Right atrium auricular region (tissue), 2 donors: ENCODE measurements at regions not wholly inside any gene's neighbourhood (a gene's known extent, or its start where the extent isn't known, plus 50 kb on each side); places are given as distances from the start of the nearest gene placed in this dataset.

ENCODE experiments used
- DNase-seq: peaks from one replicate; pipeline ENCODE4 v3.0.0-alpha.2; 2019; ENCODE audit warnings: low spot score
- H3K27ac ChIP-seq, 2 donors: fragments of 200-600 bp; sonication (generic); 1 replicate in 1 of 2; 2 replicates in 1 of 2; pipeline ENCODE4 v1.5.1; 2016 to 2019
- H3K27me3 ChIP-seq, 2 donors: fragments of 200-600 bp; sonication (generic); one replicate each; pipeline versions ENCODE4 v1.5.1 to v1.6.0; 2017 to 2019
- H3K36me3 ChIP-seq: fragments of 200-600 bp; sonication (generic); one replicate; pipeline ENCODE4 v1.5.1; 2016
- H3K4me1 ChIP-seq, 2 donors: fragments of 200-600 bp; sonication (generic); one replicate each; pipeline versions ENCODE4 v1.5.1 to v1.6.0; 2017 to 2019
- H3K4me3 ChIP-seq, 2 donors: fragments of 200-600 bp; sonication (generic); 1 replicate in 1 of 2; 2 replicates in 1 of 2; pipeline ENCODE4 v1.5.1; 2017 to 2019; ENCODE audit warnings: mild to moderate bottlenecking in 1 of 2, moderate library complexity in 1 of 2
- H3K9me3 ChIP-seq, 2 donors: fragments of 200-600 bp; sonication (generic); one replicate each; pipeline ENCODE4 v1.5.1; 2019
- TF ChIP-seq, protein P1 (sequence below), 2 donors: fragments of 200-600 bp; sonication (generic); IDR thresholded peaks; one replicate each; pipeline ENCODE4 v1.5.1; 2019; ENCODE audit warnings: antibody characterized with exemption in 2 of 2

- Histone ChIP-seq H3K36me3 (no peaks in the 10 kb centered on the region), H3K9me3 (no peaks in the 10 kb centered on the region), H3K4me3 (no peak overlapping the region), H3K27ac (no peak overlapping the region), H3K27me3 (no peaks in the 10 kb centered on the region), H3K4me1 (peaks cover 0 to 40% of the 10 kb centered on the region in 2 donors)
- DNase-seq = peak; percentile 54
- TF ChIP-seq, protein P1, sequence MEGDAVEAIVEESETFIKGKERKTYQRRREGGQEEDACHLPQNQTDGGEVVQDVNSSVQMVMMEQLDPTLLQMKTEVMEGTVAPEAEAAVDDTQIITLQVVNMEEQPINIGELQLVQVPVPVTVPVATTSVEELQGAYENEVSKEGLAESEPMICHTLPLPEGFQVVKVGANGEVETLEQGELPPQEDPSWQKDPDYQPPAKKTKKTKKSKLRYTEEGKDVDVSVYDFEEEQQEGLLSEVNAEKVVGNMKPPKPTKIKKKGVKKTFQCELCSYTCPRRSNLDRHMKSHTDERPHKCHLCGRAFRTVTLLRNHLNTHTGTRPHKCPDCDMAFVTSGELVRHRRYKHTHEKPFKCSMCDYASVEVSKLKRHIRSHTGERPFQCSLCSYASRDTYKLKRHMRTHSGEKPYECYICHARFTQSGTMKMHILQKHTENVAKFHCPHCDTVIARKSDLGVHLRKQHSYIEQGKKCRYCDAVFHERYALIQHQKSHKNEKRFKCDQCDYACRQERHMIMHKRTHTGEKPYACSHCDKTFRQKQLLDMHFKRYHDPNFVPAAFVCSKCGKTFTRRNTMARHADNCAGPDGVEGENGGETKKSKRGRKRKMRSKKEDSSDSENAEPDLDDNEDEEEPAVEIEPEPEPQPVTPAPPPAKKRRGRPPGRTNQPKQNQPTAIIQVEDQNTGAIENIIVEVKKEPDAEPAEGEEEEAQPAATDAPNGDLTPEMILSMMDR (IDR thresholded peaks at IDR 0.05) = no peak
Measured at GRCh38 chr10:3427950-3428354, 255.4 kb upstream of the PITRM1 start.

DNA sequence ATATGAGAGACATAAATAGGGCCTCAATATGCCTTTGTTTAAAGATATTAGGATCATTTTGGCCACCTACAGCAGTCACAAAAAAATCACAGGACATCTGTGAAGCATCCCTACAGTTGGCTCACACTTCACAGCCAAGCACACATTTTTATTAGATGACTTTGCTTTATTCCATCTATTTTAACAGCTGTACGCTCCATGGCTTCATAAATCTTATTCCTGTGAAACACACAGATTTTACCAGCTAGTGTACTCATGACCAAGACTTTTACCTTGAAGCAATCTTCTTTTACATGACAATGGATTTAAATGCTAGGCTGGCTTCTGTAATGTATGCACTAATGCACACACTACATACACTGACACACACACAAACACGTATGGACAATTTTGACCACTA is 254.8 kb upstream of the PITRM1 start:
- no peak for DNase-seq
- Histone ChIP-seq H3K4me1 (peaks cover 0 to 40% of the 10 kb centered on the region in 2 donors), H3K27ac (no peak overlapping the region), H3K36me3 (no peaks in the 10 kb centered on the region), H3K9me3 (no peaks in the 10 kb centered on the region), H3K27me3 (no peaks in the 10 kb centered on the region), H3K4me3 (no peak overlapping the region)
- TF ChIP-seq, protein P1 (IDR thresholded peaks at IDR 0.05) = no peak

- Histone ChIP-seq H3K36me3 (no peaks in the 10 kb centered on the region), H3K9me3 (no peaks in the 10 kb centered on the region), H3K4me3 (no peak overlapping the region), H3K27ac (no peak overlapping the region), H3K4me1 (peaks cover 0 to 40% of the 10 kb centered on the region in 2 donors), H3K27me3 (no peaks in the 10 kb centered on the region)
- TF ChIP-seq, protein P1 (IDR thresholded peaks at IDR 0.05) = no peak
- DNase-seq = peak; percentile 43
Measured at GRCh38 chr10:3426190-3426845, 253.7 kb upstream of the PITRM1 start.

DNA sequence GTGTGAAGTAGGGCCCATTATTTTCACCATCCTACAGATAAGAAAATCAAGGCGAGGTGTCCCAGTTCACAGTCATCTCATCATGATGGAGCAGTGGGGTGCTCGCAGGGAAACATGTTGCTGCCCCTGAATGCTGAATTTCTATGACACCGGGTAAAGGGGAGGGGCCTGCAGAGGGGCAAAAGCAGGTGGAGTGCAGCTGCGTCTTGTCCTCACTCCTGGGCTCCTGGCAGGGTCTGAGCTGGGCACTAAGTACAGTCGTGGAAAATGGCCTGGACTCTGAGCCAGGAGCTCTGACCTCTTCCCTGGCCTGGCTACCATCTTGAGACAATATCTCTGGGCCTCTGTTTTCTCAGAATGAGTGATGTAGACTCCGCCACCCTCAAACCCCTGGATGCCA is 253.1 kb upstream of the PITRM1 start:
- DNase-seq = peak; percentile 47
- Histone ChIP-seq H3K4me3 (no peak overlapping the region), H3K36me3 (no peaks in the 10 kb centered on the region), H3K4me1 (peaks cover 0 to 40% of the 10 kb centered on the region in 2 donors), H3K27me3 (no peaks in the 10 kb centered on the region), H3K9me3 (no peaks in the 10 kb centered on the region), H3K27ac (peak overlapping the region in 1 of 2 donors; percentile 3)
- TF ChIP-seq, protein P1 (IDR thresholded peaks at IDR 0.05) = no peak

- TF ChIP-seq, protein P1 (IDR thresholded peaks at IDR 0.05) = no peak
- no peaks in the 10 kb centered on the region for H3K9me3 ChIP-seq
- peak overlapping the region in 1 of 2 donors; percentile 3 for H3K27ac ChIP-seq
- no peaks in the 10 kb centered on the region for H3K27me3 ChIP-seq
- no peak overlapping the region for H3K4me3 ChIP-seq
- no peaks in the 10 kb centered on the region for H3K36me3 ChIP-seq
- H3K4me1 ChIP-seq = peaks cover 0 to 40% of the 10 kb centered on the region in 2 donors
- no peak for DNase-seq
Measured at GRCh38 chr10:3425261-3425660, 252.7 kb upstream of the PITRM1 start.
